GM19238 (cell line): ENCODE measurements at regions not wholly inside any gene's neighbourhood (a gene's known extent, or its start where the extent isn't known, plus 50 kb on each side); places are given as distances from the start of the nearest gene placed in this dataset.

Experiments used
- DNase-seq: peaks from one replicate; pipeline ENCODE4 v3.0.0; 2011; ENCODE audit warnings: low spot score; ENCODE audit not compliant: insufficient read length

DNA sequence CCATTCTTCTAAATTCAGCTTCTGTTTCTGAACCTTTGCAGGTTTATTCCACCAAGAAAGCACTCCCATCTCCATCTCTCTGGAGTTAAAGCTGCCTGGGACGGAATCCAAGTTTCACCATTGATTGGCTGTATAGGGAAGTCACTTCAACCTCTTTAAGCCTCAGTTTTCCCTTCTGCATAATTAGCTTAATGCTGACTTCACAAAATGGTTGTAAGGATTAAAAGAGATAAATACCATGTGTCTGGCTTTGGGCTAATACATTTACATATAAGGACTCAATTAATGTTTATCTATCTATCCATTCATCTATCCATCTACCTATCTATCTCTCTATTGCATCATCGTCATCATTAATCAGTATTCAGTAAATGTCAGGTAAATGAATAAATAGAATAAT, 629.6 kb upstream of the MGMT start:
- no peak for DNase-seq

DNA sequence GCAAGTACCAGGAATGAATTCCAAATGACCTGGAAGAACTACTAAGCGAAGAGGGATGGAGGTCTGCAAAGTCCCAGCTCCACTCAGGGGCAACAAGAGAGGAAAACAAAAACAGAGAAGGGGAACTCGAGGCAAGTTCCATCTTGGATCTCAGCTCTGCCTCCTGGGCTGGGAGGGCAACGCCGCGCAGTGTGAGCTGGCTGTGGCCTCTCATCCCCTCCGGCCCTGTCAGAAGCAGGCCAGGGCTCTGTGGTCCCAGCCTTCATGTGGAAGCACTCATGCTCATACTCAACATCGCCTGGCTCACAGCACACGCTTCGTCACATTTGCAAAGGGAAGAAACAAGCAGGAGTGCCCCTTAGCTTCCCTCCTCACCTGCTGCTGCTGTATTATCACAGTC, 627.9 kb upstream of the MGMT start:
- no peak for DNase-seq

DNA sequence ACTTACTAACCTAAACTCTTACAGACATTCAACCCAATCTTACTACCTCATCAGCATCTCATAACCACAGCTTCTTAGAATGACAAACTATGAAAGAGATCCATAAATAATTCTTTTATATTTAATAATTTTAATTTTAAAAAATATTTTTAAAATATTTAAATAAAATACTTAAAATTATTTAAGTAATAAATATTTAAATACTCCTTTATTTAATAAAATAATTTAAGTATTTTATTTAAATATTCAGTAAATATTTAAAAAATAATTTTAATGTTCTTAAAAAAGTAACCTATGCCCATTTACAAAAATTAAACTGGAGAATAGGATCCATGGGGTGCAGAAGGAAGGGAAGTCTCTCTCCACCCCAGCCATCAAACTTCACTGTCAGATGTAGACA, 627.3 kb upstream of the MGMT start:
- no peak for DNase-seq

DNA sequence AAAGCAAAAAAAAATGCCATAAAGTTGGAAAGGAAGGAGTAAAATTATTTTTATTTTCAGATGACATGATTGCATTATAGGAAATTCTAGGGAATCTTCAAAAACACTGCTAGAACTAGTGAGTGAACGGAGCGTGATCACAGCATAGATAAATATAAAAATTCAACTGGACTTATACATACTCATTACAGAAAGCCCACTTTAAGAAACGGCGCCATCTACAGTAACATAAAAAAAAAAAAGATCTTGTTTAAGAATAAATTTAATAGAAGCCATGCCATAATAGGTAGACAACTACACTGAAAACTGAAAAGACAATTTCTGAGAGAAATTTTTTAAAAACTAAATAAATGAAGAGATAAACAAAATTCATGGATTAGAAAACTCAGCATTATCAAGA, 623.1 kb upstream of the MGMT start:
- DNase-seq, result no peak

DNA sequence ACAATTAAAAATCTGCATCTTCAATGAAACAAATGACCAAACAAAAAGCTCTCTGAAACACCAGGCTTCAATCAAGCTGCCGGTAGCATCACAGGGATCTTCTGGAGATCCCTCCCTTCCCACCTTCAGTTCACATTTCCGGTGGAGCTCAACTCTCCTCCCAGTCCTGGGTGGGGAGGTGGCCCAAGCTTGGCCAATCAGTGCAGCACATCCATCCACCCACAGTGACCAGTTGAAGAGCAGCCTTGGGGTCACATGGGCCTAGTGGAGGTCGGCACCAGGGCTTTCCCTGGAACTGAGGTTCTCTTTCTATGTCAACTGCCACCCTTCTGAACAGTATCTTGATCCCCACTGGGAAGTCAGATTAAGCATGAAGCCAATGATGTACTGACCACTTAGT, 620.1 kb upstream of the MGMT start:
- DNase-seq, result no peak

DNA sequence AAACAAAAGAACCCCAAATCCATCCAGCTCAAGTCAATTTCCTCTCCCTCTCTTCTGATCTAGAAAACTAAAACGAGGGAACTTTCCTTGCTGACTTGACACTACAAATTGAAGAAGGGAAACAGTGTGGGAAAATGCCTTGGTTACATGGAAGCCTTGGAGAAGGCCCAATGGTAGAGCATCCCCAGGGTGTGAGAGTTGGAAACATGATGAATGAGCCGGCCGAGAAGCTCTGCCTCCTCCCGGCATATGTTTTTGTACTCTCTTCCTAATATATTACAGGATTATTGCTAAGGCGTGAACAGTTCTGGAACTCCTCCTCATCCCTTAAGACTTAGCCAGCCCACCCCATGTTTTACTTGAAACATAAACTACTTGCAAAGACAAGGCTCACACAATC, 618.2 kb upstream of the MGMT start:
- no peak for DNase-seq

DNA sequence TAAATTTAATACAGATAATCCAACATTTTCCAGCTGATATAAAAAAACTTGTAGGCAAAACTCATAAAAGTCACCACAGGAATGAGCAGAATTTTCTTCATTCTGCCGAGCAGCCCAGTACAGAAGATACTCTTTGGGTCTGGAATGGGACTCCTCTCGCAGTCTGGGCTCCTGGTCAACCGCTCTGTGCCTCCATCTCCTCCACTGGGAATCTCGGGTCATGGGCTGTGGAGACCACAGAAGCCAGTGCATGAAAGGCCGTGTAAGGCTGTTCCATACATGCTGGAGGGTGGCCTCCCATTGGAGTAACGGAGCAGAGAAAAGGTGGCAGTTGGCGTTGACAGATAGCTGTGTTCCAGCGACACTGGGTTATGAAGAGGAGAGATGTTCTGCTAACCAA, 616.4 kb upstream of the MGMT start:
- no peak for DNase-seq

DNA sequence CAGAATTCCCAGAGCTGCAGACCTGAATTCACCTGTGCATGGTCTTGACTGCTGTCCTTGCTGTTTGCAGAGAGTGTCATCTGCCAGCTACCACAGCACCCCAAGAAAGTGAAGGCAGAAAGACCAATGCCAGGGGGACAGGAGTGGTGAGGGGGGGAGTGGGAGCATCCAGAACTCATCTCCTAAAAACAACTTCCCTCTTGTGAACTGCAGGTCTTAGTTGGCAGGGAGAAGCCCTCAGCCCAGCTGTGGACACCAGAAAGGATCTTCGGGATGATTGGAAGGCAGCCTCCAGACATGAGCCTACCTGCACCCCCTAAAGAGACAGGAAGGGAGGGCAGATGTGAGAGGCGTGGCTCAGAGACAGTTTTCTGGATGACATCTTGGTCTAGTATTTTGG, 615.8 kb upstream of the MGMT start:
- no peak for DNase-seq

DNA sequence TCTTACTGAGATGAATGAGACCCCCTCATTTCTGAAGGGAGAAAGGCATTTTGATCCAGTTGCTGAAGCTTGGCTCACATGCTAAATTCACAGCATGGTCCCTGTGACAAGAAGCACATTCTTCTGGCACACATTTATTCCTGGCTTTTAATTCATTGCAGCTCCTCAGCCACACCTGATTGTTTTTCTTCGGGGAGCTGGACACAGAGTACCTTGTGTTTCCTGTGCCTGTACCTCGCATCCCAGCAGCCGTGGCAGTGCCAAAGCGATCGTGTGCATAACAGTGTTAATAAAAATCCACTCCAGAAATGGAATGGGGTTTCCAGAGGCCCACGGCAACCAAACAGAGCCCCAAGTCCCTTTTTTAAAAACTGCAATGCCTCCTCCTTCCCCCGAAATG, 615.3 kb upstream of the MGMT start:
- DNase-seq, result no peak

DNA sequence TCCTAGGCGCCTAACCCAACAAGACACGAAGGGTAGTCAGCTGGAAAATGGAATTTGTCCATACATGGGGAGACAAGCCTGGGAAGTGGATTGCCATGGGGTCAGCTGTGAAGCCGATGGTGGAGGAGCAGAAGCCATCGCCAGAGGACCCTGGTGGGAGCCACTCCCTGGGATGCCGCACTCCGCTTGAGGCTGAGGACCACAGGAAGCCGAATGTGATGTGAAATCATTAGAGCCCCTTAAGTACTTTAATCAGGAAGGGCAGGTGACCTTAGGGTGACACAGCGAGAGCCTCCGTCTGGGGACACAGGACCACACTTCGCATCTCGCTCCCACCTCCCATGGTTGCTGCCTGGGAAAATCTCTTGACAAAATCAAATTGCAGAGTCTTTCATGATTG, 614.6 kb upstream of the MGMT start:
- DNase-seq, result no peak

DNA sequence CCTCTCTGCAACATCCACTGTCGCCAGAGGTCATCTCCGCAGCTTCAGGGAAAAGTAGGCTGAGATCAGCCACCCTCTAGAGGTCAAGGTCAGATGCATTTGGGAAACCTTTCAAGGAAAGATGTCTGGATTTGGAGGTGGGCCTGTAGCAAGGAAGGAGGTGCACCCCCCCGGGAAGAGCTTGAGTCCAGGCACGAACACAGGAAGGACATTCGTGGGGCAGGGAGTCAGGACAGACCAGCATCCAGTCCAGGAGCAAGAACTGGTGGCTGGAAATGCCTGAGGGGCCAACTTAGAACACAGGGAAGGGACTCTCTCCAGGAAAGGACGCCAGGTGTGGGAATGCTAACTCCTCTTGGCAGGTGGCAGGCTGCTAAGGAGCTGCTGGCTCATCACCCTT, 614.1 kb upstream of the MGMT start:
- DNase-seq, result no peak

DNA sequence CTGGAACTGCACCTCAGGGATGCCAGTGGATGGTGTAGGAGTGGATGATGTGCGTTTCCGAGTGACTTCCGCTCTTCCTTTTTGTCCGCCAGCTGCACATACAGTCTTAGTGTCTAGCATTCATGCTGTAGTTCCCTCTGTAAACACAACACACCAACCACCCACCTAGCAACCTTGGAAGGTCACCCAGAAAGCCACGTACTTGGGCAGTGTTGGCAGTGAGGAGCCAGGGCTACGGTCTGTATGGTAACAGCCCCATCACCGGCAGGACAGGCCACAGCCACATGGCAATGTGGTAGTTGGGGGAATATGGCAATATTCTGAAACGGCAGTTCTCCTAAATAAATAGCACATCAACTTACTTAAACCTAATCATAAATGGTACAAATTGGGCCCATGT, 613.5 kb upstream of the MGMT start:
- DNase-seq, result no peak

DNA sequence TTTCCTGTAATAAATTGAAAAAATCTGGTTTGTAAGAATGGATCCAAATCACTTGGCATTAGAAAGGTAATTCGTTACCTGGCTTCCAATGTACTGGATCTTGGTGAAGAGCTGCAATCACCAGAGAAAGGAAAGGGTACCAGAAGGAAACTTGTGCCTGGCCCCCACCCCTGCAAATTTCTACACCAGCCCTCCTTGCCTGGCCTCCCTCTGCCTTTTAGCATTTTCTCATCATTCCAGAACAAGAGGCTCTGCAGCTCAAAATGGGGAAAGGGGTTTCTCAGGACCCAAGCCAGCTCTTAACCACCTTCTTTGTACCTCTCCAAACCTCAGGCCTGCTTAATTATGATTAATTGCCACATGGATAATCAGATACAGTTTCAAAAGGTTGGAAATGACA, 612.8 kb upstream of the MGMT start:
- DNase-seq, result no peak

DNA sequence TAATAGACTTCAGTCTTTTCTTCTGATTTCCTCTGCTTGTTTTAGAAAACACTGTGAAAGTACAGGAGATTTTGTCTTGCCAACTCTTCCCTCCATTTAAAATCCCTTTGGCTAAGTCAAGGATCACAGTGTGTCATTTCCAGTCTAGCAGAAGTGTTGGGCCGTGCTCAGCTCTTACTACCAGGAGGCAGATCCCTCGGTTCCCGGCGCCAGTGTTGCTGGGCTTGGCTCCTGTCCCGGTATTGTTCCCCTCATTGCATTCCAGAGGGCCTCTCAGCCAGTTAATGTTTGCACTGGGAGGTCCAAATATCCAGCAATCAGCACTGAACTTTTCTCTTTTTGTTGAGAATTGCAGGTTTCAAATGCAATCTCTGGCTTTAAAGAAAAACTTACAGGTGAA, 612.1 kb upstream of the MGMT start:
- no peak for DNase-seq

DNA sequence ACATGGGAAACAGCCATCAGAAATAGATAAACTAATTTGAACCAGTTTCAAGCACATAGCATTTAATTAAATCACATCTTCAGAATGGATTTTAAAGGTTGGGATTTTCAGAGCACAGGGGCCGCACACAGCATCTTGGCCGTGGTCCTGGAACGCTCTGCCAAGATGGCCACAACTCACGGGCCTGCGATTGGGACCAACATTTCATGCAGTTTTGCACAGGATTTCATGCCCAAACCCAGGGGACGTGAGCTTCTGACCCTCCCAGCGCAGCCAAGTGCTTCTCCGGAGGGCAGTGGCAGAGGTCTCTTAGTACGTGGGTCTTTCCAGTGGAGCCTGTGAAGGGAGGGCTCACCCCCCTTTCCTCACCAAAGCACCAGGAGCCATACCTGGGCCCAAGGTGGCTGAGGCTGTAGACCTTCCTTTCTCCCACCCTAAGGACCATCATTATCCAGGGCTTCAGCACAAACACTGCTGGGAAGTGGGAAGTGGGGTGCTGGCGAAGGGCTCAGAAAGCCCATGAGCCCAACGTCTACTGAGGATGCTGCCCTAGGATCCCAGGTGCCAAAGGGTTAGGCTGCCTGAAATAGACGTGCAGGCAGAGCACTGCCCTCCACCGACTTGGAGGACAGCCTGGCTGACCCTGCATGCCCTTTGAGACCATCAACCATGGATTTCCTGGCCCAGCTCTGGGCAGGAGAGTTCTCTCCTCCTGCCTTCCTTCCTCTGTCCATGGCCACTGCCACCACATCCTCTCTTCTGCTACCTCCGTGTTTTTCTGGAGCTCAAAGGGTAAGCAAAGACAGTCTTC, 611.2 kb upstream of the MGMT start:
- DNase-seq, result no peak

DNA sequence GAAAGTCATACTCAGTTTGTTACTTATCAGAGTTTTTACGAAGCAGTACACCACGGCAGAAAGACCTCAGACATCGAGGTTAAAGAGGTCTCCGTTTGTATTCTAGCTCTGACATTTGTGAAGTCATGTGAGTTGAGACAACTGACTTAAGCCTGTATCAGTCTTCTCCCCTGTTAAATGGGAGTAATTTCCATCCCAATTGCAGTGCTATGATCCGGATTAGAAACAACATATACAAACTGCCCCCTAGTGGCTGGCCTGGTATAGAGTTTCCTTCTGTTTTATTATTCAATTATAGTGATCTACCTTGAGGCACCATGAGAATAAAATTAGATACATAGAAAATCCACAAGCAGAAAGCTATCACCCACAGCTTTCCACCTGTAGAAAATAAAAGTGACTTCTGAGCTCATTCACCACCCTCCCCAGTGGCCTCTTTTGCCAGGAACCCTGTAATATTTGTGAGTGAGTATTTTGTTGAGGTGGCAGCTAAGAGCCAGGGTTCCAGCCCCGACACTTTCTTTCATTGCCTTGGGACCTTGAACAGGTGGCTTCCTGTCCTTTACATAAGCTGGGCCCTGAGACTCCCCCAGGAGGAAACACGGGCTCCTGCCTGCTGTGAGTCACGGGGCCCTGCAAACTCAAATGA, 607.2 kb upstream of the MGMT start:
- DNase-seq, result no peak

DNA sequence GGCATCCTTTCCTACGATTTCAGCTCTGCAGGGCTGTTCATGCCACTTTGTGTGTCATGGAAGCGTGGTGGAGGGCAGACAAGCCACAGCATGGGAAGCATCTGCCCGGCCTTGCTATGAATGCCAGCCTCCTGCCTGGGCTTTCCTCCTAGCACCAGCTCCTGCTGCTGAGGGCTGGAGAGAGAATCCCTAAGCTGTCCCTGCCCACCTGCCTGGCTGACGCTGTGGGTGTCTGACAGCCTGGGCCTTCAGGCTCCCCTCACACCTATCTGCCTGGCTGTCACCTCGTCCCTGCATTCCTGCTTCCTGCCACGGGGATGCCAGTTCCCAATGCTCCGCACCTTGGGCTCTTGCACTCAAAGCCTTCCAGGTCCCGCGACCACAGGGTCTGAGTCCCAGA, 606.5 kb upstream of the MGMT start:
- DNase-seq, result no peak

DNA sequence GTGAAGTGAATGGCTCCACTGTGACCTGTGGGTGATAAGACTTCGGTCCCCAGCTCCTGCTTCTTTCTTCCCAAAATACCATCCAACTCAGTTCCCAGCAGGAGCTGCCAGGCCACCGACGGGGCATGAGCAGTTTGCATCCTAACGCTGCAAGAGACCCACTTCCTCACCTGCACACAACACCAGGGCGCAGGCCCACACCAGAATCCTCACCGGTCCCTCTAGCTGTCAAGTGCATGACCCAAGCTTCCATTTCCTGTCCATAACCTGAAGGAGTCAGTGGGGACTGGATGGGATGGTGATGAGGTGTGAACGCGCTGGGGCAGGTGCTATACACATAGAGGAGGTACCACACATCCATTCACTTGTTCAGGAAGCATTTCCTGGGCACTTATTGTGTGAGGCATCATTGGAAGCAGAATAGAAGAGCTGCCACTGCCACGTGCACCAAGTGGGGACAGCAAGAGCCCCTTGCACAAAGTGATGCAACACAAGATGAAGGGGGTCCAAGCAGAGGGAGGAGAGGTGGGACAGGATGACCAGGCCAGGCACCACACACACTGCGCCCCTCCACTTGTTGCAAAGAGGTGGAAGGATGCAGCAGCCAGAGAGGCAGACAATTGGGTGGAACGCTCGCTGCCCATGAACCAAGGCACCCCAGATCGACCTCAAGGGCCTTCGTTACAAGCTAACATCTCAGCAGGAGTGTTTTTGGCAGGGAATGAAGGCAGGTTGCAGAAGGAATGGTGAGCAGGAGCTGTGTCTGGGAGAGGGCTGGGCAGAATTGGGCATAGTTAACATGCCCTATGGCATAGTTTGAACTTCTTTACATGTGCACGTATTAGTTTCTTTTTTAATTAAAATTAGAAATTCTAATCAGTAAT, 605.8 kb upstream of the MGMT start:
- no peak for DNase-seq

DNA sequence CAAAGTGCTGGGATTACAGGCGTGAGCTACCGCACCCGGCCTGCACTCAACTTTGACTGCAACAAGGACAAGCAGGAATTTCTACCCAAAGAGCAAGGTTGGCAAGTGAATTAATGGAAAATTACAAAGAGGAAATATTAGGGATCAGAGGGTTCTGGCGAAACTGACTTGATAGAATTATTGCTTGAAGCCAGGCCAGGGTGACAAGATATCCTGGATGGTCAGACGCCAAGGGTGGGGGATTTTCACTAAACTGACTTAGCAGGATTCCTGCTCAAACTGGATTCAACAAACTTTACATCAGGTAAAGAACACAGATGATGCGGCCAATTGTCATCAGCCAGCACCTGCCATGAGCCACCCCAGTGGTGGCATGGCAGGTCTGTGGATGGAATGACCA, 603.6 kb upstream of the MGMT start:
- no peak for DNase-seq

DNA sequence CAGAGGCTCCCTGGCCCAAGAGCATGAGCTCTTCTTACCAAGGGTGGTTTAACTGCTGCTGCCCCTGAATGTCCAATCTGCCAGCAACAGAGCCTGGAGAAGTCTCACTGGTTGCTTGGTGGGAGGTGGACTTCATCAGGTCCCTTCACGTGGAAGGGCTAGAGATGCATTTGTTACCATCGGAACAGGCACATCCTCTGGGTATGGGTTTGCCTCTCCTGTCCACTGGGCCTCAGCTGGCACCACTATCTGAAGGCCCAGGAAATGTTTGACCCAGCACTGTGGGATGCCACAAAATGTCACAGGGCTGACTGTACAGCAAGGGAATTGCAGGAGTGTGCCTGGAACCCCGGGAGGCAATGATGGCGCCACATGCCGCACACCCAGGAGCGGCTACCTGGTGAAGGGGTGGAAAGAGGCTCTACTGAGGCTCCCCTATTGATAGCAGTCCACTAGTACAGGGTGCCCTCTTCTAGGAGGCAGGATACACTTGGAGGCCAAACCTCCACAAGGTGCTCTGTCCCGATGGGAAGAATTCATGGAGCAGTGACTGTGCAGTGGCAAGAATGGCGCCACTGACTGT, 603.1 kb upstream of the MGMT start:
- no peak for DNase-seq

DNA sequence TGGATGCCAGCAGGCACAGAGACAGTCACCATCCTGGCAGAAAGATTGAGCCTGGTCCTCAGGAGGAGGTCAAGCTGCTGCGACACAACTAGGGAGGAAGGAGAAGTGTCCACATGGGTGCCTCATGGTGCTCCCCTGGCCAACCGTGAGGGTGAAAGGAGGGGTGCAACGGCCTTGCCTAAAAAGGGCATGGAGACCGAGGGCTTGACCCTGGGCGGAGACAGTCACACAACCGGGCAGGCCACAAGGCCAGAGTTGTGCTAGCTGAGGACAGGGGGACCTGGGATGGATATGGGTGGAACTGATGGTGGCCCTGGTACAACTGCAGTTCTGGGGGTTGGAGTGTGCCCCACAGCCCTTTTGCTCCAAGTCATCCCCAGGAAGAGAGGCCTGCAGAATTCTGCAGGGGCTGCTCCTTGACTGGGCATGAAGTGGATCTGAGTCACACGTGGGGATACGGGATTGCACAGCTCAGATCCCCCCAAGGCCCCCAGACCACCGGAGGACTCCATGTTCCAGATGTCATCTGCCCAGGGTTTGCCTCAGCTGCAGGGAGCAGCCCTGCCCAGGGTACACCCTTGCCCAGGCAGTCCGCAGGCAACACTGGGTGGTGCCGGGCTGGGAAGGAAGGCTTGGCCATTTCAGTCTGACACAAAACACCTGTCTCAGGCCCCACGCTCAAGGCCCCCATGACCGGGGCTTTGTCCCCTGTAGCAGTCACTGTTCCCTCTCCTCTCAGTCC, 602.3 kb upstream of the MGMT start:
- DNase-seq, result no peak
